ENCODE measurements at regions not wholly inside any gene's neighbourhood (a gene's known extent, or its start where the extent isn't known, plus 50 kb on each side); places are given as distances from the start of the nearest gene placed in this dataset.

DNA sequence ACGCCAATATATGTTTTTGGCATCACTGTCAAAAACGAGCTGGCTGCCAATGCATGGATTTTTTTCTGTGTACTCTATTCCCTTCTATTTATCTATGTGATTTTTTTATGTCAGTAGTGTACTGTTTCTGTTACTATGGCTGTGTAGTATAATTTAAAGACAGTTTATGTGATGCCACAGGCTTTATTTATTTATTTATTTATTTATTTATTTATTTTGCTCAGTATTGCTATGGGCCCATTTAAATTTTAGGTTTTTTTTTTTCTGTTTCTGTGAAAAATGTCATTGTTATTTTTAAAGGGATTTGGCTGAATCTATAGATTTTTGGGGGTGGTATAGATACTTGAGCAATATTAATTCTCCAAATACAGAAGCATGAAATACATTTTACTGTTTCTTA is 338.4 kb upstream of the POU3F4 start:
- Histone ChIP-seq H3K4me3 (no peak overlapping the region), H3K27ac (no peak overlapping the region), H3K27me3 (no peaks in the 10 kb centered on the region), H3K9me3 (ENCODE audit: low read depth) (no peaks in the 10 kb centered on the region), H3K36me3 (no peaks in the 10 kb centered on the region), H3K4me1 (ENCODE audit: low read depth) (no peaks in the 10 kb centered on the region)
- TF ChIP-seq, protein P1, sequence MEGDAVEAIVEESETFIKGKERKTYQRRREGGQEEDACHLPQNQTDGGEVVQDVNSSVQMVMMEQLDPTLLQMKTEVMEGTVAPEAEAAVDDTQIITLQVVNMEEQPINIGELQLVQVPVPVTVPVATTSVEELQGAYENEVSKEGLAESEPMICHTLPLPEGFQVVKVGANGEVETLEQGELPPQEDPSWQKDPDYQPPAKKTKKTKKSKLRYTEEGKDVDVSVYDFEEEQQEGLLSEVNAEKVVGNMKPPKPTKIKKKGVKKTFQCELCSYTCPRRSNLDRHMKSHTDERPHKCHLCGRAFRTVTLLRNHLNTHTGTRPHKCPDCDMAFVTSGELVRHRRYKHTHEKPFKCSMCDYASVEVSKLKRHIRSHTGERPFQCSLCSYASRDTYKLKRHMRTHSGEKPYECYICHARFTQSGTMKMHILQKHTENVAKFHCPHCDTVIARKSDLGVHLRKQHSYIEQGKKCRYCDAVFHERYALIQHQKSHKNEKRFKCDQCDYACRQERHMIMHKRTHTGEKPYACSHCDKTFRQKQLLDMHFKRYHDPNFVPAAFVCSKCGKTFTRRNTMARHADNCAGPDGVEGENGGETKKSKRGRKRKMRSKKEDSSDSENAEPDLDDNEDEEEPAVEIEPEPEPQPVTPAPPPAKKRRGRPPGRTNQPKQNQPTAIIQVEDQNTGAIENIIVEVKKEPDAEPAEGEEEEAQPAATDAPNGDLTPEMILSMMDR (IDR thresholded peaks at IDR 0.05; ENCODE audit: low read depth, low read length) = no peak
- no peak for DNase-seq (ENCODE audit: low read depth in 1 of 2, low spot score in 1 of 2)

DNA sequence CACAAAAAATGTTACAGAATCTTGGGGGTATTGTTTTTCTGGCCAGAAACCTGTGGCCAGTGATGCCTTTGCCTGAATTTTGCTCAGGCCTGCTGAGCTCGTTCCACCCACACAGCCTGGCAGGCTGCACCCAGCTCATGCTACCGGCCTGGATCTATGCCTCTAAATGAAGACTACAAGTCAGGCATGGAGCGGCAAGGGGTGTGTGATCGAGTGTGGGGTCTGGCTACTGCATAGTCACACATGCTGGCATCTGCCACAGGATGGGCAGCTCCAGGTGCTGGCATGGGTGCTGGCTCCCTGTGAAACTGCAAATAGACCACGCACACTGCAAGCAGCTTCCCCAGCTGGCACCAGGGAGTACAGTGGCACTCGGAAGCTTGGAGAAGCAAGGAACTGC is 323.1 kb upstream of the POU3F4 start:
- DNase-seq (ENCODE audit: low read depth in 1 of 2, low spot score in 1 of 2) = no peak
- TF ChIP-seq, protein P1 (IDR thresholded peaks at IDR 0.05; ENCODE audit: low read depth, low read length) = no peak
- H3K36me3 ChIP-seq = no peaks in the 10 kb centered on the region

DNA sequence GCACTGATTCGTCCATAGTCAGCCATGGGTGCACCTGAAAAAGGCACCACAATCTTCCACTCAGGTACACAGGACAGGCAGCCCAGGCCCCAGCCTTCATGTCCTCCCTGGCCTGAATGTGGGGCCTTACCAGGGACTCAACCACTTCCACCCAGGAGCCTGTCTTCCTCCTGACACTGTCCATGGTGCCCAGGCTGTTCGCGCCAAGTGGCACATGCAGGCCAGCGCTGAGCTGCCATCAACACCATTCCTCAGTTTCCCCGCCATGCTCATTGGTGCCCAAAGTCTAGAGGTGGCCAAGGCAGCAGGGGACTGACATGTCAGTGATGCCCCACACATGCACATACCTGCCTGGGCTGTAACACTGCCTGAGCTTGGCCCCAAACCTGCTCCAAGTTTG is 322.2 kb upstream of the POU3F4 start:
- H3K27me3 ChIP-seq = no peaks in the 10 kb centered on the region
- H3K9me3 ChIP-seq (ENCODE audit: low read depth) = no peaks in the 10 kb centered on the region
- H3K36me3 ChIP-seq = no peaks in the 10 kb centered on the region
- no peak overlapping the region for H3K27ac ChIP-seq
- no peak overlapping the region for H3K4me3 ChIP-seq
- DNase-seq (ENCODE audit: low read depth in 1 of 2, low spot score in 1 of 2) = no peak
- no peaks in the 10 kb centered on the region for H3K4me1 ChIP-seq (ENCODE audit: low read depth)
- TF ChIP-seq, protein P1 (IDR thresholded peaks at IDR 0.05; ENCODE audit: low read depth, low read length) = no peak

More for the DNA sequence above, 323.1 kb upstream of the POU3F4 start:
- Histone ChIP-seq H3K27ac (no peak overlapping the region), H3K4me1 (ENCODE audit: low read depth) (no peaks in the 10 kb centered on the region), H3K4me3 (no peak overlapping the region), H3K9me3 (ENCODE audit: low read depth) (no peaks in the 10 kb centered on the region), H3K27me3 (no peaks in the 10 kb centered on the region)

DNA sequence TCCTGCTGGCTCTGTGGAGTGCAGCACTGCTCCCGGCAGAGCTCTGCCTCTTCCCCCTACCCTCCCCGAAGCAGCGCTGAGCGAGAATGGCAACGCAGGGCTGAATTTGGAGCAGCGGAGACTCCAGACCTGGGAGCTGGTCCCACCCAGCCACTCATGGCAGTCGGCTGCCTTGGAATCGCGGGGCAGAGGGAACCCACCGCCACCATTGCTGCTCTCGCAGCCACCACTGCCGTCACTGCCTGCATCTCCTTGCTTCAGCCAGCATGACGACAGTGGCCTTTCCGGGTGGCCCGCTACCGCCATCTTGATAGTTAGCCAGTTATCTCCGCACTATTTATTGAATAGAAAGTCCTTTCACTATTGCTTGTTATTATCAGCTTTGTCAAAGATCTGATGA is 321.5 kb upstream of the POU3F4 start:
- no peaks in the 10 kb centered on the region for H3K4me1 ChIP-seq (ENCODE audit: low read depth)
- TF ChIP-seq, protein P1 (IDR thresholded peaks at IDR 0.05; ENCODE audit: low read depth, low read length) = no peak
- DNase-seq (ENCODE audit: low read depth in 1 of 2, low spot score in 1 of 2) = no peak
- no peak overlapping the region for H3K27ac ChIP-seq
- no peaks in the 10 kb centered on the region for H3K9me3 ChIP-seq (ENCODE audit: low read depth)
- H3K36me3 ChIP-seq = no peaks in the 10 kb centered on the region
- H3K27me3 ChIP-seq = no peaks in the 10 kb centered on the region
- no peak overlapping the region for H3K4me3 ChIP-seq

Data from cardiac muscle cell (in vitro differentiated cells and primary cell).